Activated T-helper 2 cell treated with anti-CD3 and anti-CD28 coated beads, Interferon-gamma antibody, Interleukin-2, Interleukin-4, amounts not matched to agents 10 μg/mL and 5 μg/mL and 100 μg/mL, durations not matched to agents 14 hours and 24 hours and 36 hours (primary cell): ENCODE measurements at regions not wholly inside any gene's neighbourhood (a gene's known extent, or its start where the extent isn't known, plus 50 kb on each side); places are given as distances from the start of the nearest gene placed in this dataset.

Experiments
- DNase-seq: peaks from one replicate; pipeline ENCODE4 v3.0.0; 2021; ENCODE audit warnings: low spot score
- H3K27ac Mint-ChIP-seq: one replicate; pipeline ENCODE4 v1.8.0; 2021; ENCODE audit warnings: mixed read lengths
- H3K27me3 Mint-ChIP-seq: one replicate; pipeline ENCODE4 v1.8.0; 2021; ENCODE audit warnings: low read depth, mixed read lengths
- H3K36me3 Mint-ChIP-seq: one replicate; pipeline ENCODE4 v1.8.0; 2021; ENCODE audit warnings: low read depth, mixed read lengths
- H3K4me1 Mint-ChIP-seq: one replicate; pipeline ENCODE4 v1.8.0; 2021; ENCODE audit warnings: low read depth, mixed read lengths
- H3K4me3 Mint-ChIP-seq: one replicate; pipeline ENCODE4 v1.8.0; 2021; ENCODE audit warnings: low read depth, mild to moderate bottlenecking, moderate library complexity, mixed read lengths
- H3K9me3 Mint-ChIP-seq: one replicate; pipeline ENCODE4 v1.8.0; 2021; ENCODE audit warnings: mixed read lengths
- intact Hi-C: fragments of 100-400 bp; cut with micrococcal nuclease; formaldehyde crosslinking; loops from one replicate; pipeline ENCODE4 v1.15.1; 2023

DNA sequence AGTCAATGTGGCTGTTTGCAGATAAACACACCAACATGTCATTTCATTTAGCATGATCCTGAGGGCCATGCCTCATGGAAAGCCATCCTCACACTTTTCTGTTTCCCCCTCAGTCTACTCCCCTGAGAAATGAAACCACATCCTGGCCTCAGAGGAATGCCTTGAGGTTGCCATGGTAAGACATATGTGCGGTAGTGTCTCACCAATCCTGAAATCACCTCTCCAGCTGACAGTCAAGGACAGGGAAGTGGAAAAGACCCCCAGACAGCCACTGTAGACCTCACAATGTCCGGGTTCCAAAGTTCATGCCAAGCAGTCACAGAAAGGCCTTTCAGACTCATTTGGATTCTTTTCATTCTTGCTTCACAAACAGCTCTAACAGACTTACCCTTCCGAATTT is 175.2 kb upstream of the PKDCC start:
- Mint-ChIP-seq H3K36me3 (no peaks in the 10 kb centered on the region), H3K27me3 (peaks cover 7% of the 10 kb centered on the region), H3K4me3 (no peak overlapping the region), H3K4me1 (no peaks in the 10 kb centered on the region), H3K9me3 (no peaks in the 10 kb centered on the region), H3K27ac (no peak overlapping the region)
- intact Hi-C loops: no loop called here
- DNase-seq: no peak

DNA sequence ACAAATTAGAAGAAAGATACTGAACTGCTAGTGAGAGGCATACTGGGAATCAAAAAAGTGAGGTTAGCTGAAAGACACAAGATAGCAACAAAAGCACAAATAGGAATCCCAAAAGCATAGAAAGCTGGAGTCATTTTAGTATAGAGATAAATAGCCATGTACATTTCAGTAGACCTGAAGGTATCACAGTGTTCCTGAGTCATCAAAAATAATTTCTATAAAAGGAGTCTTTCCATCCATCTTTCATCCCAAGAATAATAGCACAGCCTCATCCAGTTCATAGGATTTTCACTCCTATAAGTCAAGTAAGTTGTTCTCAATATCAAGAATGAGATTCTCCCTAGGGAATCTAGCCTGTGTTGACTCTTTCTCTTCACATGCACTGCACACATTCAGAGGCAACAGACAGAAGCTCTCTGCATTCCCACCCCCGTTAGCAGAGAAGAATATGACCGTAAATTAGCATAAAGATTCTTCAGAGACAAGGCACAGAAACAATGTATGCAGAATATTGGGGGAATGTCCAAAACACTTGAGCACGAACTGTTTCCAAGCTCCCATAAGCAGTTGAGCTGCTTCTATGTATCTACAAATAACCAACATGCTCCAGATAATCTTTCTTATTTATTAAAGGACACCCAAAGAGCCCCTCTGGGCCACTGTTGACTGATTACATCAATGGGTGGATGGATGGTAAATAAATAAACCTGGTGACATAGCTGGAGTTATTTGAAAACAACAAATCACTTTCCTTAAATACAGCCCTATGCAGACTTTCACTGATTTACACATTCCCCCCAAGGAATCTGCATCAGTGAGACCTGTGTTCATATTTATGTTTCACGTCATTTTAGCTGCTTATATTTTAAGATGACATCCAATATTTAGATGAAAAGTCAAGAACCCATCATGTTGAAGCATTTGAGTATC is 174.5 kb upstream of the PKDCC start:
- peaks cover 7% of the 10 kb centered on the region for H3K27me3 Mint-ChIP-seq
- no peaks in the 10 kb centered on the region for H3K4me1 Mint-ChIP-seq
- no peaks in the 10 kb centered on the region for H3K9me3 Mint-ChIP-seq
- intact Hi-C loops: no loop called here
- no peak overlapping the region for H3K27ac Mint-ChIP-seq
- no peaks in the 10 kb centered on the region for H3K36me3 Mint-ChIP-seq
- H3K4me3 Mint-ChIP-seq: no peak overlapping the region
- no peak for DNase-seq

DNA sequence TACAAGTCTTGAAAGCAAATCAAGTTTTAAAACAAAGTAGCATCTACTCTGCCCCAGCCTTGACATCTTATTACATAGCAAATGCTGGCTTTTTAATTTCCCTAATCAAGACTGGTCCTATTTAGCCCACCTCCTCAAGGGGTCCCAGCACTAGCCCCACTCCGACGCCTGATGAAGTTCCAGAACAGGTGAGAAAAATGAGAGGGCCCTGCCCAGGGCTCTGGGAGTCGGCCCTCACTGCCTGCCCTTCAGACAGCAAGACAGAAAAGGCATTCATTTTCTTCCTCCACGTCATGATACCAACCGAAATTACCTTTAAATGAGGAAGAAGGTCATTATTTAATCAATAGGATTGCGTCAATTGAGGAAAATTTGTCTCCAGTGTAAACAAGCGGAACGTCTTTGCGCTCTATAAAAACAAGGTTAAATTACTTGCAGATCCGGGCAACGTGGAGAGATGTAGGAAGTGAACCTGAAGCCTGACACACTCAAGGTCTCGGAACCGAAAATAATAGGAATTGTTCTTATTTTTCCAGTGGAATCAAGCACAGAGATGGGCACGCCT is 170.6 kb upstream of the PKDCC start:
- Mint-ChIP-seq H3K27me3 (peaks cover 24% of the 10 kb centered on the region), H3K4me1 (no peaks in the 10 kb centered on the region), H3K9me3 (no peaks in the 10 kb centered on the region), H3K36me3 (no peaks in the 10 kb centered on the region), H3K27ac (no peak overlapping the region), H3K4me3 (no peak overlapping the region)
- no peak for DNase-seq
- intact Hi-C loops: no loop called here

DNA sequence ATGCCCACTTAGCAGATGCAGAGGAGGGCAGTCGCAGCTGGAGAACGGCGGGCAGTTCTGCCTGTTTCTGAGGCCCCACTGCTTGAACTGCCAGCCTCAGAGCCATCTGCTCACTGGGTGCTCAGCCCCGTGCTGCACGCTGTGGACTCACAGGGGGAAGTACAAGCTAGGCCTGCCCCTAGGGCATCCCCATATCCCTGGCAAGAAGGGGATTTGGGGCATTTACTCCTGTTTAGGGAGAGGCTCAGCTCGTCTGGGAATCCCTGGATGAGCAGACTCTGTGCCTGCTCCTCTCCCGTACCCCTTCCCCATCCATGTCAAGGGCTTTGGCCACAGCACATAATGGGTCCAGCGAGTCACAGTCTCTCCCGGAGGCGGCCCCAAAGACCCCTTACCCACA is 169.8 kb upstream of the PKDCC start:
- intact Hi-C loops: no loop called here
- Mint-ChIP-seq H3K9me3 (no peaks in the 10 kb centered on the region), H3K27me3 (peaks cover 24% of the 10 kb centered on the region), H3K36me3 (no peaks in the 10 kb centered on the region), H3K4me1 (no peaks in the 10 kb centered on the region), H3K4me3 (no peak overlapping the region), H3K27ac (no peak overlapping the region)
- no peak for DNase-seq

DNA sequence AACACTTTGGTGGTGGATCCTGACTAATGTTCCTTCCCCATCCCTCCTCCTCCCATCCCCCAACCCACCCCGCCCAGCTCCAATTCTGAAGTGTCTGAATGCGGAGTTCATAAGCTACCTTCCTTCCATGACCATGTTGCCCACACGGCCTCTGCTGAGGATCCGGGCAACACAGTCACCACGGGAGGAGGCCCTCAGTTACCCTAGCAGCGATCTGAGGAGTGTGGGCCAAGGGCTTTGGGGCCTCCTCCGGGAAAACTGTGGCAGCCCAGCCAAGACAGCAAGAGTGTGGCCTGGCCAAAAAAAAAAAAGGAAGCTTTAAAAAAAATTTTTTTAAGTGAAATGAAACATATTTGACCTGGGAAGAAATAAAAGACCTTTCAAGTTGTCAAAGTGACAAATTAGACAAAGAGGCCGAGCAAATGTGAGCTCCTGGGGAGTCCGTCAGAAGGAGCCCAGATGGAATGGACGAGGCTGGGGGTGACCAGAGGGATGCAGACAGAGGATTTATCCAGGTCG is 169.0 kb upstream of the PKDCC start:
- H3K27me3 Mint-ChIP-seq: peaks cover 22% of the 10 kb centered on the region
- no peak overlapping the region for H3K27ac Mint-ChIP-seq
- intact Hi-C loops: no loop called here

DNA sequence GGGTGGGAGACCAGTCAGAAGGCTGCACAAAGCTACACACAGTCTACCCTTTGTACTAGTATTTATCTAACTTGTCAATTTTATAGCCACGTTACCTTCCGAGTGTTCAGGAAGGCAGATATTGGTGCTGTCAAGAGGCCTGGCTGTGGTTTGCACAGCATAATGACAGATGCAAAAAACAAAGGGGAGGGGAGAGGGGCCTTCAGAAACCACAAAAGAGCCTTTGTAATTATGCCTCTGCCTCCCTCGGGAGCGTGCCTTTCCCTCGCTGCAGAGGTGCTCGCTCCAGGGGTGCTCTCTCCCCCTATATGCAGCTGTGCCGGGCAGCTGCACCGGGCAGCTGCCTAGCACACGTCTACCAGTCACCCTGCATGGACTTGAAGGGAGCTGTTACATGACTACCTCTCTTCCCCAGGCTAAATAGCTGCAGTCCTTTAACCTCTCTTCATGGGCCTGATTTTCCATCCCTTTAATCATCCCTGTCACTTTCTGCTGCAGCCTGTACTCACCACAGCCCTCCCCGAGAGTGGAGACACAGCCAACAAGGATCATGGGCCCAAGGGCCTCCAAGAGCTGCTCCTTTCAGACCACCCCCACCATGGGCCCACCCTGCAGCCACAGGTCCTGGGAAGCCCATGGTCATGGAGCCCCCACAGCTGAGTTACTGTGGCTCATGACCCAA is 168.4 kb upstream of the PKDCC start:
- no peak overlapping the region for H3K4me3 Mint-ChIP-seq
- no peaks in the 10 kb centered on the region for H3K4me1 Mint-ChIP-seq
- no peak for DNase-seq
- H3K9me3 Mint-ChIP-seq: no peaks in the 10 kb centered on the region
- H3K36me3 Mint-ChIP-seq: no peaks in the 10 kb centered on the region
- H3K27ac Mint-ChIP-seq: no peak overlapping the region
- intact Hi-C loops: no loop called here
- H3K27me3 Mint-ChIP-seq: peaks cover 20% of the 10 kb centered on the region

More for the DNA sequence above, 169.0 kb upstream of the PKDCC start:
- Mint-ChIP-seq H3K4me1 (no peaks in the 10 kb centered on the region), H3K9me3 (no peaks in the 10 kb centered on the region), H3K4me3 (no peak overlapping the region), H3K36me3 (no peaks in the 10 kb centered on the region)
- DNase-seq: no peak

DNA sequence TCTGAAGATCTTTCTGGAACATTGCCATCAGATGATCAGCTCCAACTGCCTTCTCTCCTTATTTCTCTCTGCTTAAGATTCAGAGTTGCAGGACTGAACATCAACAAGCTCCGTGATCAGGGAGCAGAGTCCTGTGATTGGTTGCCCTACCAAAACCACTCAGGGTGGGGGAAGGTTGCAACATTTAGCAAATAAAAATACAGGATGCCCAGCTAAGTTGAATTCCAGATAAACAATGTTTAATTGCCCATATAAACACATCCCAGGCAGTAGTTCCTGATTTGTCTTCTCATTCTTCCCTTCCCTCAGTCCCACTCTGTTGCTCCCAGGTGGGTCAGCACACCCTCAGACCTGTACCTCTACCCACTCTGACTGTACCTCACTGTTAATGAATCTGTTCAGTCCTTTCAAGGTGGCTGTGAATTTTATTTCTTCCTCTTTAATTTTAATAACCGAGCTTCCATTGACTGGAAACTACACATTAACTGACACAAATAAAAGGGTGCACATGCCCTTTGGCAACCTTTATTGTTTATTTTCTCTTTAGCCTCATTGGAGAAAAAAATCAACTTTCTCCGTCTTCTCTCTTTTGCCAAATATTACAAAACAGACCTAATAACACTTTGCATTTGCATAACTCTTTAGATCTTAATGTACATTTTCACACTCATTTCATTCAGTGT is 167.1 kb upstream of the PKDCC start:
- Mint-ChIP-seq H3K27ac (no peak overlapping the region), H3K27me3 (peaks cover 20% of the 10 kb centered on the region), H3K4me1 (no peaks in the 10 kb centered on the region), H3K9me3 (no peaks in the 10 kb centered on the region), H3K4me3 (no peak overlapping the region), H3K36me3 (no peaks in the 10 kb centered on the region)
- intact Hi-C loops: no loop called here
- no peak for DNase-seq

DNA sequence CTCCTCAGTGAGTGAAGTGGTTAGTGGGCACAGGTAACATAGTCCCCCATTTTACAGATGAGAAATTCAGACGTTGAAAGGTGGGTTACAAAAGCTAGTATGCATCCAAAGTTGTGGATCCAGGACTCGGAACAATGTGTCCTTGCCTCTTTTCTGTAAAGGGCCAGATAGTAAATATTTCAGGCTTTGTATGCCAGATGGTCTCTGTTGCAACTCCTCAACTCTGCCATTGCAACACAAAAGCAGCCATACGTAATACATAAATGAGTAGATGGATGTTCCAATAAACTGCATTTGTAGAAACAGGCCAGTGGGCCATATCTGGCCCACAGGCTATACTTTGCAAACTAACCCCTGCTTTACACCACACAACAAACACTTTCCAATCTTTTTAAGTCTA is 166.6 kb upstream of the PKDCC start:
- H3K27ac Mint-ChIP-seq: no peak overlapping the region
- no peaks in the 10 kb centered on the region for H3K36me3 Mint-ChIP-seq
- intact Hi-C loops: no loop called here
- H3K4me1 Mint-ChIP-seq: no peaks in the 10 kb centered on the region
- DNase-seq: no peak
- no peaks in the 10 kb centered on the region for H3K9me3 Mint-ChIP-seq
- no peak overlapping the region for H3K4me3 Mint-ChIP-seq
- peaks cover 22% of the 10 kb centered on the region for H3K27me3 Mint-ChIP-seq

DNA sequence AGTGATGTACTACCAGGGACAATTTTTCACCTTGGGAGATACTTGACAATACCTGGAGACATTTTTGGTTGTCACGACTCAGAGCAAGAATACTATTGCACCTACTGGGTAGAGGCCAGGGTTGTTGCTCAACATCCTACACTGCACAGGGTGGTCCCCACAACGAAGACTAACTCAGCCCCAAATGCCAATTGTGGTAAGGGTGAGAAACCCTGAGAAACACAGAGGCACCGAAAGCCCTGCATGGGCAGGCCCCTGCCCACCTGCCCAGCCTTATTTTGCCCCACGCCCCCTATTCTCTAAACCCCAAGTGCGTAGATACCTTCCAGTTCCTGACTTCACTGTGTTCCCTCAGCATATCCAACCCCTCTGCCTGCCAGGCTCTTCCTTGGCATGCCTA is 163.1 kb upstream of the PKDCC start:
- H3K4me3 Mint-ChIP-seq: no peak overlapping the region
- intact Hi-C loops: no loop called here
- no peaks in the 10 kb centered on the region for H3K36me3 Mint-ChIP-seq
- H3K9me3 Mint-ChIP-seq: no peaks in the 10 kb centered on the region
- no peak overlapping the region for H3K27ac Mint-ChIP-seq
- H3K4me1 Mint-ChIP-seq: no peaks in the 10 kb centered on the region
- no peak for DNase-seq
- H3K27me3 Mint-ChIP-seq: peaks cover 32% of the 10 kb centered on the region

DNA sequence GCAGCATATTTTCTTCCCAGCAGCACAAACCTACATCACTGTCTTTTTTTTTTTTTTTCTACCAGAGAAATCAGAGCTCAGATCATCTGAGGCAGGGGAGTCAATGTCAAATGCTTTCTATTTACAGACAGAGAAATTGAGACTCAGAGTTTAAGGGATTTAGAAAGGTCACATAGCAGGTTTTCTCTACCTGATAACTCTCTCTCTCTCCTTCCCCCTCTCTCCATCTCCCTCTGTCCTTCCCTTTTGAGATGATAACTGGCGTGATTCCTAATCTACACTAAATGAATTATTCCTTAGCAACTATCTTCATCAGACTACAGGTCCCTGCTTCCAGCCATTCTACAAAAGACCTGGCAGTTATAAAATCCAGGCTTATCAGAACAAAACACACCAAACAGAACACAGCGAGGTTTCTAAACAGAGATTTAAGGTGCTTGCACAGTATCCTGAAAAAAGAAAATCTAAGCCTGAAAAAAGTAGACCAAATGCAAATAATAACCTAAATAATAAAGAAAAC is 161.6 kb upstream of the PKDCC start:
- no peaks in the 10 kb centered on the region for H3K4me1 Mint-ChIP-seq
- no peaks in the 10 kb centered on the region for H3K9me3 Mint-ChIP-seq
- H3K4me3 Mint-ChIP-seq: no peak overlapping the region
- intact Hi-C loops: no loop called here
- peaks cover 32% of the 10 kb centered on the region for H3K27me3 Mint-ChIP-seq
- no peaks in the 10 kb centered on the region for H3K36me3 Mint-ChIP-seq
- DNase-seq: no peak
- no peak overlapping the region for H3K27ac Mint-ChIP-seq

DNA sequence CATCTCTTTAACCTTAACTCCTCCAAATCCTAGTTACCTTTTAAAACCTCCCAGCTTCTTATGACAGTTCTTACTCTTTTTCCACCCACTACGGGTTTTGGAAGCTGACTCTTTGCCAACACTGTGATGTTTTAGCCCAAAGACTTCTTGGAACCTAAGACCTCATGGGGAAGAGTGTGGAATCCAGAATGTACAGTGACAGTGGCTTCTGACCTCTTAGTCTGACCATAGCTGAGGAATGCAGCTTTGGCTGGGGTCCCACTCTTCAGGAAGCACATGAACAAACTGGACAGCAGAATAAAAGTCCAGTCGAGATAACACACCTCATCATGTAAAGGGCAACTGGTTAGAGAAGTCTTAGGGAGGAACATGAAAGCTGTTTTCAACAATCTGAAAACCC is 161.1 kb upstream of the PKDCC start:
- no peak overlapping the region for H3K27ac Mint-ChIP-seq
- intact Hi-C loops: no loop called here
- H3K36me3 Mint-ChIP-seq: no peaks in the 10 kb centered on the region
- H3K4me3 Mint-ChIP-seq: no peak overlapping the region
- H3K9me3 Mint-ChIP-seq: no peaks in the 10 kb centered on the region
- no peak for DNase-seq
- peaks cover 29% of the 10 kb centered on the region for H3K27me3 Mint-ChIP-seq
- H3K4me1 Mint-ChIP-seq: no peaks in the 10 kb centered on the region

DNA sequence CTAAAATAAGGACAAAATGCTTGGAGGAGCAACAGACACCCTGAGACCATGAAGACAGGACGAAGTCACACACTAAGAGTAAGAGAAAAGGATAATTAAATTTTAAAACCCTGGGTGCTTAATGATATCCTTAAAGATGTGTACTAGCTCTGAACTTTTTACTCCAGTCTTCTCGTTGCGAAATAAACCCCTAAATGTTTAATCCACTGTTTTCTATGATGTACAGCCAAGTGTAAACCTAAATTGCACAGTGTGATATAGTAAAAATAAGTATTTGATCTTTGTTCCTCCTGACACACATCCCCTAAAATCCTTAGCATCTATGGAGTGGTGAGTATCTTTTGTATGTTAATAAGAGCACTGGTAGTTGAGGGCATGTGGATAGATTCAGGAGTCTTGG is 157.5 kb upstream of the PKDCC start:
- Mint-ChIP-seq H3K4me3 (no peak overlapping the region), H3K27me3 (peaks cover 27% of the 10 kb centered on the region), H3K9me3 (no peaks in the 10 kb centered on the region), H3K36me3 (no peaks in the 10 kb centered on the region), H3K27ac (no peak overlapping the region), H3K4me1 (no peaks in the 10 kb centered on the region)
- intact Hi-C loops: no loop called here
- DNase-seq: no peak
